Subcutaneous abdominal adipose tissue (tissue), 5 donors: ENCODE measurements at regions not wholly inside any gene's neighbourhood (a gene's known extent, or its start where the extent isn't known, plus 50 kb on each side); places are given as distances from the start of the nearest gene placed in this dataset.
"Not testable (repeated sequence)": the region's sequence is repeated elsewhere in the genome, so short reads cannot be mapped to it uniquely, and the experiment has no call there.

ENCODE experiments used
- H3K27ac ChIP-seq: one replicate; pipeline ENCODE4 v1.7.0; 2013; ENCODE audit warnings: low read depth, mild to moderate bottlenecking, inconsistent platforms, low read length, moderate library complexity
- H3K27me3 ChIP-seq, 5 donors: one replicate each; pipeline ENCODE4 v1.7.0; 2013; ENCODE audit warnings: low read length in 5 of 5, inconsistent platforms in 1 of 5; ENCODE audit not compliant: control insufficient read depth in 5 of 5, insufficient read depth in 4 of 5
- H3K36me3 ChIP-seq, 5 donors: one replicate each; pipeline ENCODE4 v1.7.0; 2013; ENCODE audit warnings: low read length in 5 of 5; ENCODE audit not compliant: control insufficient read depth in 5 of 5, insufficient read depth in 5 of 5
- H3K4me1 ChIP-seq, 5 donors: one replicate each; pipeline ENCODE4 v1.7.0; 2013; ENCODE audit warnings: low read length in 5 of 5, mild to moderate bottlenecking in 3 of 5, moderate library complexity in 1 of 5; ENCODE audit not compliant: control insufficient read depth in 5 of 5, insufficient read depth in 5 of 5
- H3K4me3 ChIP-seq, 5 donors: one replicate each; pipeline ENCODE4 v1.7.0; 2013; ENCODE audit warnings: low read length in 5 of 5, low read depth in 1 of 5
- H3K9ac ChIP-seq, 5 donors: one replicate each; pipeline ENCODE4 v1.7.0; 2013; ENCODE audit warnings: low read length in 5 of 5, mild to moderate bottlenecking in 4 of 5, moderate library complexity in 3 of 5
- H3K9me3 ChIP-seq, 5 donors: one replicate each; pipeline ENCODE4 v1.7.0; 2013; ENCODE audit warnings: low read length in 5 of 5; ENCODE audit not compliant: control insufficient read depth in 5 of 5
- donor health status: healthy.
- donor health status: healthy.
- donor health status: healthy.
- donor health status: healthy.
- donor health status: healthy.

DNA sequence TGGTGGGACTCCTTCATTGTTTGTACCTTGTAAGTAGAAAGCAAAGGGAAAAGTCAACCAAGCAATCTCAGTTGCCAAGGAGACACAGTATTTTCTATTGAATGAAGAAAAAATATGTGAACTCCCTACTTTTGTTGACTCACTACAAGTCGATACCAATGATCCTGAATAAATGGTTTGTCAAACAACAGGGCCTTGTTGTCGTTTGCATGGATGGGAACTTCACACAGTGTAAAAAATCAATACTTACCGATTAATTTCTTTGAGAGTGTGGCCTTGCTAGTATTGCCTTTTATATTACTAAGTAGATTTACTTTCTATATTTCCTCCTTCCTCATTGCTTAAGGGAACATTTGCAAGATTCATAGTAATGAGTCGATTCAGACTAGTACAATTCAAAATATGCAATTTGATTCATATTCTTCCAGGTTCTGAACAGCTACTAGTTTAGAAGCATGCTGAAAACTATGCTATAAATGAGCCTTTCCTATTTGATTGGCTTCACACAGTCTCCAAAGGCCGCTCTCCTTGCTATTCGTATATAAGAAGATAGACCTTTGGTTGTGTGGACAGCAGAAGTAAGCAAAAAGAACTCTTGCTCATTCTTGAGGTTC lies 108.0 kb downstream of the ZNF330 start:
- Histone ChIP-seq H3K36me3 (no peaks in the 10 kb centered on the region), H3K4me3 (no peak overlapping the region), H3K4me1 (peaks cover 0 to 16% (median 14%) of the 10 kb centered on the region in 5 donors), H3K27ac (peak overlapping the region; percentile 64), H3K9ac (no peak overlapping the region), H3K27me3 (no peaks in the 10 kb centered on the region), H3K9me3 (no peaks in the 10 kb centered on the region)

DNA sequence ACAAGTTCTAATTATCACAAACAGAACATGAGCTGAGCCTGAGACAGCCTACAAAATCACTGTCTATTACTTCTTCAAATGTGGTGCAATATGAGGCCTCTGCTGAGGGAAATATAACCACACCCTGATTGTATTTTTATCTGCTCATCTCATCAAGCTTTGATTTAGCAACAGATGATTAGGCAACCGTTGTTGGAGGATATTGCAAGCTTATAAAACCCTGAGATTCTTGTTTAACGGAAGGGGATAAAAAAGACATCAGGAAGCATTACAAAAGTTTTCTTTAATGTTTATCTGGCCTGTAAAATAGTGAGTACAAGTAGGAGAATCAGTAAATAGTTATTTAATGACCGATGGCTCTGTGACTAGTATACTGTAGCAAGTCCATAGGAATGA lies 108.5 kb downstream of the ZNF330 start:
- Histone ChIP-seq H3K36me3 (no peaks in the 10 kb centered on the region), H3K9me3 (no peaks in the 10 kb centered on the region), H3K4me1 (peaks cover 0 to 20% (median 19%) of the 10 kb centered on the region in 5 donors), H3K27ac (peak overlapping the region; percentile 64), H3K4me3 (no peak overlapping the region), H3K27me3 (no peaks in the 10 kb centered on the region), H3K9ac (no peak overlapping the region)

DNA sequence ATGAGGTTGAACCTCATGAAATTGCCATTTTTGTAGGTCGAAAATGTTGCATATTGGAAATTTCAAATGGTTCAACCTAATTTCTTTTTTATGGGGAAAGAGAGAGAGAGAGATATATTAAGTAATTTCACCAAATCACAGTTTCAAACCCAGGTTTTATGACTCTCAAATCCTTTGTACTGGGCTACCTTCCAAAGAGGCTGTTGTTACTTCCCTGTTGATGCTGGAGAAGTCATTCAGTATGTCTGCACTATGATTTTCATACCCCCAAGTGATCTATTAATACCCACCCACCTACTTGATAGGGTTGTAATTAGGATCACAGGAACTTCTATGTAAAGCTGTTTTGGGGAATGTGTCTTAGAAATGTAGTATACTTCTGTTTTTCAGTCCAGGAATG lies 109.9 kb downstream of the ZNF330 start:
- H3K4me3 ChIP-seq, result no peak overlapping the region
- H3K4me1 ChIP-seq, result peaks cover 0 to 21% (median 20%) of the 10 kb centered on the region in 5 donors
- no peaks in the 10 kb centered on the region for H3K27me3 ChIP-seq
- H3K9ac ChIP-seq, result no peak overlapping the region
- H3K27ac ChIP-seq, result no peak overlapping the region
- no peaks in the 10 kb centered on the region for H3K9me3 ChIP-seq
- no peaks in the 10 kb centered on the region for H3K36me3 ChIP-seq

DNA sequence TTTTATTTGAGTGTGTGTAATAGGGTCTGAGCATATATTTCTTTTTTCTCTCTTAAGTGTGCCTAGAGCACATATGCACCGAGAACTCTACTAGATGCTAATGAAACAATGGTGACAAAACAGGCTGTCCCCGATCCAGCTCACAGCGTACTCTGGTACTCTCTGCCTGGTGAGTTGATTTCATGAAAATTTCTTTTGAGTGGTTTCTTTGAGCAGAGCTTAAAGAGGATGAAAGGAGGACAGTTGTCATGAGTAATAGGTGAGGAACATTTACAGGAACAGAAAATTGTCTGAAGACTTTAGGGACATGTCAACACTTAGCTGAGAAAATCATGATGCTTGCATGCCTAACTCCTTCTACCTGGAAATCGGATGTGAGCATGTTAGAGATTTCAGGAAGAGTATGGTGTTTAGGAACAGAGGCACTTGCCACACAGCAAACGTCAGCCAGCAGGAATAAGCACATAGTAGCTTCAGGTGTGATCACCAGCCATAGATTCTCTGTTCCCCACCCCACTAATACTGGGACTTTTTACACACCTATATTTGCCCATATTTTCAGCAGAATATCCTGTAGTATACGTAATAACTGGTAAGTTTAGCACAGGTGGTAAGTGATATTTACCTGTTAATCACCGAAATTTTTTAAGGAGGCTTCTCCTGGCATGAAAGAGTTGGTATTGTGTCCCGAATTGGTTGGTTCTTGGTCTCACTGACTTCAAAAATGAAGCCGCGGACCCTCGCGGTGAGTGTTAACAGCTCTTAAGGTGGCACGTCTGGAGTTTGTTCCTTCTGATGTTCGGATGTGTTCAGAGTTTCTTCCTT lies 111.1 kb downstream of the ZNF330 start:
- Histone ChIP-seq H3K9ac (no peak overlapping the region), H3K4me1 (peaks cover 0 to 22% (median 20%) of the 10 kb centered on the region in 5 donors), H3K36me3 (no peaks in the 10 kb centered on the region), H3K4me3 (no peak overlapping the region), H3K9me3 (no peaks in the 10 kb centered on the region), H3K27ac (no peak overlapping the region), H3K27me3 (no peaks in the 10 kb centered on the region)

DNA sequence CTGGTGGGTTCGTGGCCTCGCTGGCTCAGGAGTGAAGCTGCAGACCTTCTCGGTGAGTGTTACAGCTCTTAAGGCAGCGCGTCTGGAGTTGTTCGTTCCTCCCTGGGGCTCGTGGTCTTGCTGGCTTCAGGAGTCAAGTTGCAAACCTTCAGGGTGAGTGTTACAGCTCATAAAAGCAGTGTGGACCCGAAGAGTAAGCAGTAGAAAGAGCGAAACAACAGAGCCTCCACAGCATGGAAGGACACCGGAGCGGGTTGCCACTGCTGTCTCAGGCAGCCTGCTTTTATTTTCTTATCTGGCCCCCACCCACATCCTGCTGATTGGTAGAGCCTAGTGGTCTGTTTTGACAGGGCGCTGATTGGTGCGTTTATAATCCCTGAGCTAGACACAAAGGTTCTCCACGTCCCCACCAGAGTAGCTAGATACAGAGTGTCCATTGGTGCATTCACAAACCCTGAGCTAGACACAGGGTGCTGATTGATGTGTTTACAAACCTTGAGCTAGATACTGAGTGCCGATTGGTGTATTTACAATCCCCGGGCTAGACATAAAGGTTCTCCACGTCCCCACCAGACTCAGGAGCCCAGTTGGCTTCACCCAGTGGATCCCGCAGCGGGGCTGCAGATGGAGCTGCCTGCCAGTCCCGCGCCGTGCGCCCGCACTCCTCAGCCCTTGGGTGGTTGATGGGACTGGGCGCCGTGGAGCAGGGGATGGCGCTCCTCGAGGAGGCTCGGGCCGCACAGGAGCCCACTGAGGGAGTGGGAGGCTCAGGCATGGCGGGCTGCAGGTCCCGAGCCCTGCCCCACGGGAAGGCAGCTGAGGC lies 111.9 kb downstream of the ZNF330 start:
- not testable (repeated sequence) for H3K36me3 ChIP-seq, H3K9ac ChIP-seq, H3K9me3 ChIP-seq, H3K27ac ChIP-seq, H3K27me3 ChIP-seq
- Histone ChIP-seq H3K4me1 (peaks cover 0 to 22% (median 20%) of the 10 kb centered on the region in 5 donors), H3K4me3 (peak overlapping the region in 2 of 5 donors; percentile 37 to 54)

DNA sequence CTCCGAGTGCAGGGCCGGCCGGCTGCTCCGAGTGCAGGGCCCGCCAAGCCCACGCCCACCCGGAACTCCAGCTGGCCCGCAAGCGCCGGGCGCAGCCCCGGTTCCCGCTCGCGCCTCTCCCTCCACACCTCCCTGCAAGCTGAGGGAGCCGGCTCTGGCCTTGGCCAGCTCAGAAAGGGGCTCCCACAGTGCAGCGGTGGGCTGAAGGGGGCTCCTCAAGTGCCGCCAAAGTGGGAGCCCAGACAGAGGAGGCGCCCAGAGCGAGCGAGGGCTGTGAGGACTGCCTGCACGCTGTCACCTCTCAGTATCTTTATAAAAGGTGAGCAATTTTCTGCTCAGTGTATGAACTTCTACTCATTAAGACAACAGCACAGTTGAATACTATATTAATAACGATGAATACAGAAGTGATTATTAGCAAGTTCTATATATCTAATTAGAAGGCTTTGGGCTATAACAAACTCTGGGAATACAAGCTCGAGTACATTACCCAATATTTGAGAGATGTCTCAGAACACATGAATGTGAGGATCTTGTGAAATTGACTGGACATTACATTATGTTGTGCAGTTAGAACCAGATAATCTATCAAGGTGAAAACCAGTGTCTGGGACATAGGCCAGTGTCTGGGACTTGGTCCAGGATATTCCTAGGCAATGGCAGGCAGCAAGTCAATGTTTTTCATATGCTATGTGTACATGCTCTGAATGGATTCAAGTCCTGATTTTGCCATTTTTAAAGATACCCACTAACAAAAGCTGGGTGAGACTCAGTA lies 112.9 kb downstream of the ZNF330 start:
- Histone ChIP-seq H3K4me3 (peak overlapping the region in 4 of 5 donors; percentile 39 to 62 (median 54)), H3K9ac (peak overlapping the region in 2 of 5 donors; percentile 51 to 59), H3K27ac (peak overlapping the region; percentile 11), H3K4me1 (peaks cover 0 to 20% (median 17%) of the 10 kb centered on the region in 5 donors)
- not testable (repeated sequence) for H3K36me3 ChIP-seq, H3K27me3 ChIP-seq, H3K9me3 ChIP-seq

DNA sequence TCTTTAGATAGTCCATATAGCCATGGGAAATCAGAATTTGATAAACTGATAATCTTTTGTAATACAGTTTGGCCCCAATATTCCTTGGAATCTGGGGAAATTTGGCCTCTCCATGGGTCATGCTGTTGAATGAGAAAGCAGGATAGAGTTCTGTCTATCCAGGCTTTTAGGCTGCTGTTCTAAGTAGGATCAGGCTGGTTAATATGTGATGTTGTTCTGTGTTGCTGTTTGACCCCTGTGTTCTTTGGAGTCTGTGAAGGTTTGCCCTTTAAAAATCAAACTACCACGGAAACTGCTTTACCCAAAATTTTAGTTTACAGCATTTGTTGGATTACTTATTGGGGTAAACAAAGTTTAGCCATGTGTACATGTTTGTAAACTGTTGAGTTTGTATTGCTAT lies 114.5 kb downstream of the ZNF330 start:
- no peak overlapping the region for H3K4me3 ChIP-seq
- peaks cover 0 to 7% (median 6%) of the 10 kb centered on the region in 5 donors for H3K4me1 ChIP-seq
- no peaks in the 10 kb centered on the region for H3K27me3 ChIP-seq
- no peaks in the 10 kb centered on the region for H3K36me3 ChIP-seq
- H3K9me3 ChIP-seq, result no peaks in the 10 kb centered on the region
- no peak overlapping the region for H3K9ac ChIP-seq
- no peak overlapping the region for H3K27ac ChIP-seq

DNA sequence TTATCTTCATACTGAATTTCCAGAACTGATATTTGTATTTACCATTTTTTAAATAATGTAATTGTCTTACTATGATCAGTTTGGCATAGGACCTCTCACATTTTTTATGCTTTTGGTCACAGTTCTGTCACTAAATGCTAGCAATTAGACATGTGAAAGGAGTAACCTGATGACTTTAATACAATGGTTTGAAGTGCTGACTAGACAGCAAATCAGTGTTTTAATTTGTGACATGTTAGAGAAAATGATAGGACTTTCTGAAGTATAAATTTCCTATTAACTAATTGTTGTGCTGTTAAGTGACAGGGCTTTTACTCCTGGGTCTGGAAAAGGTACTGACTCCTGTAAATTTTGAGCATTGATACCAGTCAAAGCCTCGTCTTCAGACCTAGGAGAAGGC lies 117.5 kb downstream of the ZNF330 start:
- no peak overlapping the region for H3K27ac ChIP-seq

DNA sequence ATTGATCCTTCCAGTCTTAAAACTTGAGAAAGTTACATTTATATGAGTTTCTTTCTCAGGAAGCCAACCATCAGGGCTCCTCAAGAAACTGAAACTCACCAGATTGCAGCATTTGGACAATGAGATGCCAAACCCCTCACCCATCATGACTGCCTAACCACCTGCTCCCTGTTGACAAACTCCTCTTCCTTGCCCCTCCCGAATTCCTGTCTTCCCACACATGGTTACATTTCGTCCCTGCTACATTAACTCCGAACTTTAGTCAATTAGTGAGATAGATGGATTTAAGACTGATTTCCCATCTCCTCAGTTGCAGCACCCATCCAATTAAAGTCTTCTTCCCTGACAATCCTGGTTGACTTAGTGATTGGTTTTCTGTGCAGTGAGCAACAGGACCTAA lies 118.7 kb downstream of the ZNF330 start:
- Histone ChIP-seq H3K36me3 (no peaks in the 10 kb centered on the region), H3K9ac (no peak overlapping the region), H3K4me3 (no peak overlapping the region), H3K4me1 (peaks cover 0 to 2% (median 0%) of the 10 kb centered on the region in 5 donors), H3K27ac (no peak overlapping the region), H3K9me3 (no peaks in the 10 kb centered on the region), H3K27me3 (no peaks in the 10 kb centered on the region)

More for the DNA sequence above, 117.5 kb downstream of the ZNF330 start:
- no peaks in the 10 kb centered on the region for H3K27me3 ChIP-seq
- H3K4me3 ChIP-seq, result no peak overlapping the region
- H3K4me1 ChIP-seq, result peaks cover 0 to 7% (median 6%) of the 10 kb centered on the region in 5 donors
- H3K9ac ChIP-seq, result no peak overlapping the region
- no peaks in the 10 kb centered on the region for H3K9me3 ChIP-seq
- no peaks in the 10 kb centered on the region for H3K36me3 ChIP-seq
